Fibroblast of lung (primary cell): ENCODE measurements at regions not wholly inside any gene's neighbourhood (a gene's known extent, or its start where the extent isn't known, plus 50 kb on each side); places are given as distances from the start of the nearest gene placed in this dataset.
A peak's percentile ranks its signal among the peaks of the same experiment; 100 is the strongest.

Experiments used
- DNase-seq, 2 donors: peaks; one replicate each; pipeline versions ENCODE4 v3.0.0 to v3.0.0-alpha.2; 2010; ENCODE audit warnings: low read depth in 2 of 2
- H2AFZ ChIP-seq: 2 replicates; pipeline ENCODE4 v1.5.1; 2012; ENCODE audit warnings: low read length, control low read depth, inconsistent platforms
- H3K27ac ChIP-seq: 2 replicates; pipeline ENCODE4 v1.5.1; 2011; ENCODE audit warnings: low read length, control low read depth; ENCODE audit not compliant: insufficient read depth
- H3K27me3 ChIP-seq: 2 replicates; pipeline ENCODE4 v1.5.1; 2011; ENCODE audit warnings: mild to moderate bottlenecking, low read length; ENCODE audit not compliant: control insufficient read depth, insufficient read depth
- H3K36me3 ChIP-seq: 2 replicates; pipeline ENCODE4 v1.5.1; 2011; ENCODE audit warnings: low read length; ENCODE audit not compliant: control insufficient read depth, insufficient read depth
- H3K4me1 ChIP-seq: 2 replicates; pipeline ENCODE4 v1.5.1; 2011; ENCODE audit warnings: low read length; ENCODE audit not compliant: control insufficient read depth, insufficient read depth; ENCODE audit errors: extremely low read depth
- H3K4me2 ChIP-seq: 2 replicates; pipeline ENCODE4 v1.5.1; 2011; ENCODE audit warnings: low read length, control low read depth; ENCODE audit not compliant: insufficient read depth; ENCODE audit errors: extremely low read depth
- H3K4me3 ChIP-seq, 4 experiments: fragments of 200-600 bp in 1 of 4; sonication (generic) in 1 of 4; replicated peaks in 1 of 4; 2 replicates each; pipeline ENCODE4 v1.5.1; 2011 to 2016; ENCODE audit warnings: low read length in 4 of 4, low read depth in 3 of 4, mild to moderate bottlenecking in 3 of 4, control low read depth in 2 of 4, inconsistent platforms in 1 of 4, mixed read lengths in 1 of 4; ENCODE audit not compliant: insufficient read depth in 1 of 4; ENCODE audit errors: control extremely low read depth in 1 of 4
- H3K79me2 ChIP-seq: 2 replicates; pipeline ENCODE4 v1.5.1; 2012; ENCODE audit warnings: mild to moderate bottlenecking, low read length, inconsistent platforms; ENCODE audit not compliant: control insufficient read depth, insufficient read depth
- H3K9ac ChIP-seq: 2 replicates; pipeline ENCODE4 v1.5.1; 2011; ENCODE audit warnings: mild to moderate bottlenecking, low read length, control low read depth; ENCODE audit not compliant: insufficient read depth
- H3K9me3 ChIP-seq: 2 replicates; pipeline ENCODE4 v1.5.1; 2012; ENCODE audit warnings: low read depth, low read length; ENCODE audit not compliant: control insufficient read depth, insufficient read depth
- H4K20me1 ChIP-seq: 2 replicates; pipeline ENCODE4 v1.5.1; 2011; ENCODE audit warnings: low read length; ENCODE audit not compliant: control insufficient read depth, insufficient read depth; ENCODE audit errors: extremely low read depth
- CTCF ChIP-seq, 2 donors: IDR thresholded peaks in 1 of 2; conservative IDR thresholded peaks in 1 of 2; 1 replicate in 1 of 2; 2 replicates in 1 of 2; pipeline ENCODE4 v1.5.1; 2011 to 2012; ENCODE audit warnings: low read length in 2 of 2, control low read depth in 1 of 2, inconsistent platforms in 1 of 2, low read depth in 1 of 2, mild to moderate bottlenecking in 1 of 2
- EZH2 ChIP-seq: IDR thresholded peaks from 2 replicates; pipeline ENCODE4 v1.5.1; 2012; ENCODE audit warnings: low read length, control low read depth, mild to moderate bottlenecking; ENCODE audit errors: missing control alignments

- peak; percentile 21 to 60 for DNase-seq
- H2AFZ ChIP-seq = no peak overlapping the region
Observed at GRCh38 chr5:96214442-96215197, 218.4 kb downstream of the PCSK1 start.

GRCh38 chr5:96209829-96210228 lies 223.2 kb downstream of the PCSK1 start:
- no peak overlapping the region for H3K4me3 ChIP-seq
- no peaks in the 10 kb centered on the region for H3K4me1 ChIP-seq
- no peak overlapping the region for H3K4me2 ChIP-seq
- H3K79me2 ChIP-seq = no peaks in the 10 kb centered on the region
- H3K36me3 ChIP-seq = no peaks in the 10 kb centered on the region
- H4K20me1 ChIP-seq = no peaks in the 10 kb centered on the region
- H3K9me3 ChIP-seq = no peaks in the 10 kb centered on the region
- H2AFZ ChIP-seq = no peak overlapping the region
- no peaks in the 10 kb centered on the region for H3K27me3 ChIP-seq
- H3K9ac ChIP-seq = no peak overlapping the region
- DNase-seq = peak; percentile 68 to 89
- no peak for TF ChIP-seq CTCF (conservative IDR thresholded peaks at IDR 0.05 in 1 of 2, IDR thresholded peaks at IDR 0.05 in 1 of 2; ENCODE audit: low read depth in 1 of 2, low read length in 2 of 2)
- no peak for TF ChIP-seq EZH2
- no peak overlapping the region for H3K27ac ChIP-seq

More at GRCh38 chr5:96214442-96215197, 218.4 kb downstream of the PCSK1 start:
- H3K27ac ChIP-seq = no peak overlapping the region
- no peak overlapping the region for H3K4me3 ChIP-seq
- H3K4me1 ChIP-seq = peaks cover 2% of the 10 kb centered on the region
- no peaks in the 10 kb centered on the region for H3K27me3 ChIP-seq
- no peaks in the 10 kb centered on the region for H4K20me1 ChIP-seq
- no peak overlapping the region for H3K9ac ChIP-seq
- TF ChIP-seq CTCF (conservative IDR thresholded peaks at IDR 0.05 in 1 of 2, IDR thresholded peaks at IDR 0.05 in 1 of 2; ENCODE audit: low read depth in 1 of 2, low read length in 2 of 2) (no peak), EZH2 (no peak)
- H3K4me2 ChIP-seq = no peak overlapping the region
- H3K36me3 ChIP-seq = no peaks in the 10 kb centered on the region
- no peaks in the 10 kb centered on the region for H3K79me2 ChIP-seq
- no peaks in the 10 kb centered on the region for H3K9me3 ChIP-seq

GRCh38 chr5:96207420-96207819 lies 225.6 kb downstream of the PCSK1 start:
- DNase-seq = no peak
- H3K4me1 ChIP-seq = no peaks in the 10 kb centered on the region
- TF ChIP-seq EZH2 (no peak), CTCF (conservative IDR thresholded peaks at IDR 0.05 in 1 of 2, IDR thresholded peaks at IDR 0.05 in 1 of 2; ENCODE audit: low read depth in 1 of 2, low read length in 2 of 2) (no peak)
- no peak overlapping the region for H3K27ac ChIP-seq
- no peaks in the 10 kb centered on the region for H4K20me1 ChIP-seq
- no peaks in the 10 kb centered on the region for H3K9me3 ChIP-seq
- no peaks in the 10 kb centered on the region for H3K79me2 ChIP-seq
- no peaks in the 10 kb centered on the region for H3K36me3 ChIP-seq
- H3K4me2 ChIP-seq = no peak overlapping the region
- no peak overlapping the region for H2AFZ ChIP-seq
- H3K4me3 ChIP-seq = no peak overlapping the region
- H3K27me3 ChIP-seq = no peaks in the 10 kb centered on the region
- H3K9ac ChIP-seq = no peak overlapping the region
